ENCODE measurements at regions not wholly inside any gene's neighbourhood (a gene's known extent, or its start where the extent isn't known, plus 50 kb on each side); places are given as distances from the start of the nearest gene placed in this dataset.
"Not testable (repeated sequence)": the region's sequence is repeated elsewhere in the genome, so short reads cannot be mapped to it uniquely, and the experiment has no call there.

GRCh38 chr22:49674479-49675050, 153.1 kb downstream of the BRD1 start:
- DNase-seq, result no peak

GRCh38 chr22:49673048-49673447, 154.6 kb downstream of the BRD1 start:
- no peak for DNase-seq

DNA sequence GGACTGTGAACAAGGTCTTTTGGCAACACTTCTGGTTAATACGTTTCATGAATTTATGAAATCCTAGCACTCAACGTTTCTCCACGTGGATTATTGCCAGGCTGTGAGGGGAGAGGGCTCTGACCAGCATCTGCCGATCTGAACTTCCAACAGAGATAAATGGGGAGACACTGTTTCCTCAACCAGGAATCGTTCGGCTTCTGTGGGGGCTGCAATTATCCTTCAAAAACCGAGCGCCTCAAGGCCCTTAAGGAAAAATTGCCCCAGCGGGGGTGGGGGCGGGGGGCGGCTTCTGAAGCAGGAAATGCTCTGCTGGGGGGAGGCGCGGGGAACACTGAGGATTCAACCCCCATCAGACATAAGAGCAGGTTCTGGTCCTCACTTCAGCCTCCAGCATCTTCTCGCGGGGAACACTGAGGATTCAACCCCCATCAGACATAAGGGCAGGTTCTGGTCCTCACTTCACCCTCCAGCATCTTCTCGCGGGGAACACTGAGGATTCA, 155.6 kb downstream of the BRD1 start:
- DNase-seq, result no peak

DNA sequence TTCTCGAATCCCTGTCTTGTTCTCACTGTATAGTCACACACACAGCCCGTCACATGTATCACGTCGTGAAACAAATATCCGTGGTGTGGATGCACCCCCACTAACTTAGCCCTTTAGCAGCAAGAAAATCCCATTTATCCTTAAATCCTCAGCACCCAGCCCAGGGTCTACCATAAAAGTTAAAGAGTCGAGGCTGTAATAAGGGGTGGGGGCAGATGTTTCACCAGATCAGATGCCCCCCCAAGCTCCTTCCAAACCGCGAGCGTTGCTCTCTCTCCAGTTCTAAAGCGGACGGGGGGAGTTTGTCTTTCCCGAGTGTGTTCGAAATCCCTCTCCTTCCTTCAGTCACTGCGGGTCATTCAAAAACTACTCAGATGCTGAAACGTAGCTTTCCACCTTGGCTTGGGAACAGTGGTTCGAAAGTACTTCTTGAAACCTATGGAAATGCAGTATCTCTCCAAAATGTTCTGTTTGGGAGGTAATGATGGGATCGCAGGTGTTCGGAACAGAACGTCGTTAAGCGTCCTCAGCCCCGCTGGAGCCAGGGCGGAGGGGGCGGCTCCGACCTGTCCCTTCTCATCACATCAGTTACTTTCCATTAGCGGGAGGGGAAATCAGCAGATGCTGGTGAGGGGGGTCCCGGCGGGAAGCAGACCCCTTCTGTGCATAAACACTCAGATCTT, 156.2 kb downstream of the BRD1 start:
- DNase-seq, result no peak

DNA sequence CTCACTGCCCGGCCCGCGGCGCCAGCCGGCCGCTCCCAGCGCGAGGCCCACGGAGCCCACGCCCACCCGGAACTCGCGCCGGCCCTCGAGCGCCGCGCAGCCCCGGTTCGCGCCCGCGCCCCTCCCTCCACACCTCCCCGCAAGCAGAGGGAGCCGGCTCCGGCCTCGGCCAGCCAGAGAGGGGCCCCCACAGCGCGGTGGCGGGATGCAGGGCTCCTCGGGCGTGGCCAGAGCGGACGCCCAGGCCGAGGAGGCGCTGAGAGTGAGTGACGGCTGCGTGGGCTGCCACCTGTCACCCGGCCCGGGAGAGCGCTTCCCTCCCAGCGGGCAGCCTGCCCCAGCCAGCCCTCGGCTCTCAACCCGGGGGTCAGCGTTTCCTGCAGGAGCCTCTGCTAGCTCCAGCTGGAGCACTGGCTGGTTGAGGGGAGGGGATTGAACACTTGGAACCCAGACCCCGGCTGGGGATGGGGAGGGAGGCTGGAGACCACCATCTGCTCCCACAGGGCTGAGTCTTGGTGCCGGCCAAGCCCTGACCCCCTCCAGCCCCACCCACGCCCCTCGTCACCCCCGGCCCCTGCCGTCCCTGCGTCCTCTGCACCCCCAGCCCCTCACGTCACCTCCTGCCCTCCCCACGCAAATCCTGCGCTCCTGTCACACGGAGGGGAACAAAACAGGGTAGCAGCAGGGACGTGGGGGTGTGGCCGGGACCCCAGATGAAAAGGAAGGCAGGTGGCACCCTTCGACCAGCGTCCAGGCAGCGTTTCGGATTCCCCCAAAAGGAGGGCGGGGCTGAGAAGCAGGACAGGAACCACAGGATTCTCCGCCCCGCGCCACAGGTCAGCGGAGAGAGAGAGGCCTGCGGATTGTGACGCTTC, 157.0 kb downstream of the BRD1 start:
- DNase-seq, result no peak

DNA sequence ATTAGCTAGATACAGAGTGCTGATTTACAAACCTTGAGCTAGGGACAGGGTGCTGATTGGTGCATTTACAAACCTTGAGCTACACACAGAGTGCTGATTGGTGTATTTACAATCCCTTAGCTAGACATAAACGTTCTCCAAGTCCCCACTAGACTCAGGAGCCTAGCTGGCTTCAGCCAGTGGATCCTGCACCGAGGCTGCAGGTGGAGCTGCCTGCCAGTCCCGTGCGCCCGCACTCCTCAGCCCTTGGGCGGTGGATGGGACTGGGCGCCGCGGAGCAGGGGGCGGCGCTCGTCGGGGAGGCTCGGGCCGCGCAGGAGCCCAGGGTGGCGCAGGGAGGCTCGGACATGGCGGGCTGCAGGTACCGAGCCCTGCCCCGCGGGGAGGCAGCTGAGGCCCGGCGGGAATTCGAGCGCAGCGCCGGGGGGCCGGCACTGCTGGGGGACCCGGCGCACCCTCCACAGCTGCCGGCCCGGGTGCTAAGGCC, 157.7 kb downstream of the BRD1 start:
- DNase-seq, result not testable (repeated sequence)

DNA sequence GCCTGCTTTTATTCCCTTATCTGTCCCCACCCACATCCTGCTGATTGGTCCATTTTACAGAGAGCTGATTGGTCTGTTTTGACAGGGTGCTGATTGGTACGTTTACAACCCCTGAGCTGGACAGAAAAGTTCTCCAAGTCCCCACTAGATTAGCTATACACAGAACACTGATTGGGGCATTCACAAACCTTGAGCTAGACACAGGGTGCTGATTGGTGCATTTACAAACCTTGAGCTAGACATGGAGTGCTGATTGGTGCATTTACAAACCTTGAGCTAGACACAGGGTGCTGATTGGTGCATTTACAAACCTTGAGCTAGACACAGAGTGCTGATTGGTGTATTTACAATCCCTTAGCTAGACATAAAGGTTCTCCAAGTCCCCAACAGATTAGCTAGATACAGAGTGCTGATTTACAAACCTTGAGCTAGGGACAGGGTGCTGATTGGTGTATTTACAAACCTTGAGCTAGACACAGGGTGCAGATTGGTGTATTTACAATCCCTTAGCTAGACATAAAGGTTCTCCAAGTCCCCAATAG, 158.2 kb downstream of the BRD1 start:
- not testable (repeated sequence) for DNase-seq

GRCh38 chr22:49668402-49668801, 159.3 kb downstream of the BRD1 start:
- DNase-seq, result no peak

GRCh38 chr22:49667236-49667635, 160.4 kb downstream of the BRD1 start:
- no peak for DNase-seq

DNA sequence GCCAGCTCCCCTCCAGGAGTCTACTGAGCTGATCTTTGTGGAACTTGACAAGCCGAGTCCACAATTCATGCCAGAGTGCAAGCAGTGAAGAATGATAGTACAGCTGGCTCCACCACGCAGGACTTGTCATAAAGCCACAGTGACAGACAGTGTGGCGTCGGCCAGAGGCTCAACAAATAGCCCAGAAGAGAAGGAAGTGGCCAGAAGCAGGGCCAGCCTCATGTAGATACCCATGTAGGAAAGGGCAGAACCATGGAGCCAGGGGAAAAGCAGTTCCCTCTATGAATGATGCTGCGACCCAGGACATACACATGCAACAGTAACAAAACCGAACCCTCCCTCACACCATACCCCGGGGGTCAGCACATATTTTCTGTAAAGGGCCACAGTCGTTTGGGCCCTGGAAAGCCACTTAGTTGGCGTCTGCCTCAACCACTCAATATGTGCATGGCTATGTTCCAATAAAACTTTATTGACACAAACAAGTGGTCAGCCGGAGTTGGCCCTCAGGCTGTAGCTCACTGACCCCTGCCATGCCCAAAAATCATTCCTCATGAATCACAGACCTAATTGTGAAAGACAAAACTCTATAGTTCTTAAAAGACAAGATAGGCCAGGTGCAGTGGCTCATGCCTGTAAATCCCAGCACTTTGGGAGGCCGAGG, 161.4 kb downstream of the BRD1 start:
- DNase-seq, result no peak

- no peak for DNase-seq
These were observed 162.8 kb downstream of the BRD1 start for GRCh38 chr22:49664891-49665290.

DNA sequence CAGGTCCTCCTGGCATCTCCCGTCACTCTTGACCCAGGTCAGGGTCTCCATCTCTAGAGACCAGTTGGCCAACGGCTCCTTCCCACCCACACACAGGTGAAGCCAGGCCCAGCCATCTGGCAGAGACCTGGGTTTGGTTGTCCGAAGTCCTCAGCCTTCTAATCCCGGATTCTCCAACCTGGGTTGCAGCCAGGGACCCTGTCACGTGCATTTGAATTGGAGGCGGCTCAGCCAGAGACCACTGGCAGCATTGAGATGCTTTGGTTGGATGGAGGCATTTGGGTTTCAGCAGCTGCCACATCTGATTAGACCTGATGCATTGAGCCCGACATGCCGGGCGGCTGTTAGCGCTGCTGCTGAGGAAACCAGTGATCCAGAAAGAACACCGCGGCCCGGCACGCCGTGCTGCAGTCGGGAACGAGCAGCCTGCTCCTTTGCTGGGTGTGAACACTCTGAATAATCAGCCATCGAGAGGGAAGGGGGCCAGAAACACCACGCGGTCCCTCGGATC, 163.2 kb downstream of the BRD1 start:
- peak; percentile 19 for DNase-seq

DNA sequence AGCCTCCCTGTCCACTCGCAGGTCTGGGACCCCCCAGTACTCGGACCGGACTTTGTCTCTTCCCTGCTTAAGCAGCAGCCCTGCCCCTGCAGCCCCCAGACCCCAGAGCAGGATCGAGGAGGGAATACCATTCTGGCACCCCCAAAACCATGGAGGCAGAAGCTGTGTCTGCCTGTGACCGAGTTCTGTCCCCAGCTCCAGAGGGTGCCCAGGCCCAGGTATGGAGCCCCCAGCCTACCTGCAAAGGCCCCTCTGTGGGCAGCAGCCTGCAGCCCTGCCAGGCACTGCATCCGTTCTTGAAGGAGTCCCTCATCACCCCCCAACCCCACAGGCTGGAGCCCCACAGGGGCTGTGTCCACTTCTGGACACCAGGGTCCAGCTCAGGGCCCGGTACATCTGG, 163.8 kb downstream of the BRD1 start:
- DNase-seq, result no peak

GRCh38 chr22:49663311-49663711, 164.4 kb downstream of the BRD1 start:
- no peak for DNase-seq

DNA sequence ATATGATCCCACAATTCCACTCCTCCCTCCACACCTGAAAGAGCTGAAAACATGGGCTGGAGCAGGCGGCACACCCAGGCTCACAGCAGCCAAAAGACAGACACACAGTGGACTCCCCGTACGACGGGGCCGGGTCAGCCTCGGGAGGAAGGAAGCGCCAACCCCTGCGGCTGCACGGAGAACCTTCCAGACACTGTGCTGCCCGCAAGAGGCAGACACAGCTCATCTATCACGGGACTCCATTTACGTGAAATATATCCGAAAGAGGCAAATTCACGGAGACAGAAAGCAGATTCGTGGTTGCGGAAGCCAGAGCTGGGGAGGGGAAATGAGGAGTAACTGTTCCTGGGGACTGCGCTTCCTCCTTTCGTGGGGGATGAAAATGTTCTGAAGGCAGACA, 165.0 kb downstream of the BRD1 start:
- no peak for DNase-seq

DNA sequence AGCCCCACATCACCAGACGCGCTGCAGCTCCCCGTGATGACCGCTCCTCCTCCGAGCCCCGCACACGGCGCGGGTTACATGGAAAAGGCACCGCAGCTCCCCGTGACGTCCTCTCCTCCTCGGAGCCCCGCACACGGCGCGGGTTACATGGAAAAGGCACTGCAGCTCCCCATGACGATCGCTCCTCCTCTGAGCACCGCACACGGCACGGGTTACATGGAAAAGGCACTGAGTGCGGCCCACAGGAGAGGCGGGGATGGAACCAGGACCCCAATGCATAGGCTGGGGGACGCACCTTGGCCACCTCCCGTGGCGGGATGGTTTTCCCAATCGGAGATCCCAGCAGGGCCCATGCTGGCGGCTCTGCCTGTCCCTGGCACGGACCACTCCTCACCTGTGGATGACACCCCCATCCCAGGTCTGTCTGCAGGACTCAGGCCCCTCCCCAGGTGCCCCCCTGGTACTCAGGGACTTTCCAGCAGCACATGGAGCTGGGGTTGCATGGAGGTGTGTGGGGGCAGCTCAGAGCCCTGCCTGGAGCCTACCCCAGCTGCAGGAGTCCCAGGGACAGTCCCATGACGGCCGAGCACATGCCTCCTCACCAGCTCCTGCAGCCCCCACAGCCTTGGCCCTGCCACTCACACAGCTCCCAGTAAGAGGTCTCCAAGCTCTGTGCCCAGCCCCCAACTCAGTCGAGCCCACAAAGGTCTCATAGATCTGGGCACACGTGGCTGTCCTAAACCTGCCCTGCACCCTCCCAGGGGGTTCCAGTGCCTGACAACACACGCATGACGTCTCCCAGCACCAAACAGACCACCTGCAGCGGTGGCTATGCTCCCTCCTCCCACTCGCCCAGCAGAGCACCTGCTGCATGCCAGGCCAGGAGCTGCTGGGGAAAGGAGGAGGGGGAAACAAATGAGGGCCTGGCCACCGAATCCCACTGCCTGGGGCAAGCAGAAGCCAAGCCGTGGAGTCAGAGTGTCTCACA, 166.6 kb downstream of the BRD1 start:
- no peak for DNase-seq

GRCh38 chr22:49660321-49660720, 167.4 kb downstream of the BRD1 start:
- no peak for DNase-seq

DNA sequence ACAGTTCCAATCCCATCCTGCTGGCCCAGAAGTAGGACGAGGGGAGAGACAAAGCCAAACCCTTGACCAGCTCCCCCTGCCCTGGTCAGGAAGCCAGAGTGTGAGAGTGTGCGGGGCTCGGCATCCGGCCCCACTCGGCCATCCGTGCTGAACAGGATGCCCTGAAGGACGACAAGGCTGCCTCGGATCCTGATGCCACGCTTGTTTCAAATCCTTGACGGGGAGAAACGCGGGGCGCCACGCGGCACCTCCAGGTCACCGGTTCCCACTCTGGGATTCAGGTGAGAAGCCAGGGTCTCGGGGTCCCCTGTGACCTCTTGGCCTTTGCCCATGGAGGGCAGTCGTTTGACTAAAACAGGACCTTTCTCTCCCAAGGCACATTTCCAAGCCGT, 167.8 kb downstream of the BRD1 start:
- no peak for DNase-seq

DNA sequence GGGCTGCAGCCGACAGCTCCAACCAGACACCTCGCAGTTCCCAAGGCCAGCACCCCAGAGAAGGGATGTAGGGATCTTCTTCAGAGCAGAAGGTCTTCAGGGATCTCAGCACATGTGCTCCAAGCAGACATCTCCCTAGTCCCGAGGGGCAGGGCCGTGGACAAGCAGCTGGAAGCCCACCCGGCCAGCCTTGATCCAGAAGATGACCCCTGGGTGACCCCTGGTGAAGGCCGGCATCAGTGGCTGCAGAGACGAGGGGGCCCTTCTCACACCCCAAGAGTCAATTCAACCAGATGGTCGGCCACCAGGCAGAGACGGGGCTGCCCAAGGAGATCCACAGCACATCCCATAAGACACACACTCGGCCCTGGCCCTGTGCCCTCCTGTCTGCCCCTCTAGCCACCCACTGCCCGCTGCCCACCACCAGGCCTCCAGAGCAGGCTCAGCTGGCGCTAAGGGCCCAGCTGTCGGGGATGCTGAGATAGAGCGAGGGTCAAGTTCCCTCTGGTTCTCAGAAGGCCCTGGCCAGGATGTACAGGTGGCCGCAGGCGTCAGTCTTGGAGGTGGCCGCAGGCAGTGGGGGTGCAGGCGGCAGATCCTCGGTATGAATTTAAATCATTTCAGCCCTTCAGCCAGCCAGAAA, 168.3 kb downstream of the BRD1 start:
- no peak for DNase-seq

- no peak for DNase-seq
These were observed 168.8 kb downstream of the BRD1 start for GRCh38 chr22:49658902-49659280.
